HG02938 (cell line): ENCODE measurements at regions not wholly inside any gene's neighbourhood (a gene's known extent, or its start where the extent isn't known, plus 50 kb on each side); places are given as distances from the start of the nearest gene placed in this dataset.
"Not testable (repeated sequence)": the region's sequence is repeated elsewhere in the genome, so short reads cannot be mapped to it uniquely, and the experiment has no call there.

Experiments
- ATAC-seq: cut with Tn5 transposase; IDR thresholded peaks from one replicate; pipeline ENCODE4 v1.9.1; 2021; ENCODE audit warnings: mild to moderate bottlenecking, moderate library complexity; ENCODE audit not compliant: unreplicated experiment

GRCh38 chr3:187850258-187850921 is 105.1 kb upstream of the BCL6 start:
- ATAC-seq, result no peak

GRCh38 chr3:187852842-187853730 is 107.8 kb upstream of the BCL6 start:
- ATAC-seq, result no peak

GRCh38 chr3:187855131-187855530 is 109.9 kb upstream of the BCL6 start:
- no peak for ATAC-seq

GRCh38 chr3:187856555-187856954 is 111.3 kb upstream of the BCL6 start:
- no peak for ATAC-seq

GRCh38 chr3:187858041-187858440 is 112.8 kb upstream of the BCL6 start:
- no peak for ATAC-seq

GRCh38 chr3:187858711-187859110 is 113.4 kb upstream of the BCL6 start:
- no peak for ATAC-seq

GRCh38 chr3:187862701-187863277 is 117.5 kb upstream of the BCL6 start:
- not testable (repeated sequence) for ATAC-seq

GRCh38 chr3:187870360-187871203 is 125.3 kb upstream of the BCL6 start:
- peak; percentile 91 for ATAC-seq

GRCh38 chr3:187871204-187871591 is 125.9 kb upstream of the BCL6 start:
- no peak for ATAC-seq

GRCh38 chr3:187871848-187872247 is 126.6 kb upstream of the BCL6 start:
- ATAC-seq, result no peak

GRCh38 chr3:187873843-187874242 is 128.6 kb upstream of the BCL6 start:
- ATAC-seq, result no peak

- no peak for ATAC-seq
Measured at GRCh38 chr3:187875863-187876262, 130.6 kb upstream of the BCL6 start.

GRCh38 chr3:187878772-187879518 is 133.7 kb upstream of the BCL6 start:
- no peak for ATAC-seq

- no peak for ATAC-seq
Measured at GRCh38 chr3:187880441-187880840, 135.2 kb upstream of the BCL6 start.

GRCh38 chr3:187880851-187881250 is 135.6 kb upstream of the BCL6 start:
- ATAC-seq, result no peak

- ATAC-seq, result no peak
Measured at GRCh38 chr3:187888701-187889100, 143.4 kb upstream of the BCL6 start.

- ATAC-seq, result no peak
Measured at GRCh38 chr3:187889106-187889505, 143.8 kb upstream of the BCL6 start.

- no peak for ATAC-seq
Measured at GRCh38 chr3:187889601-187890404, 144.5 kb upstream of the BCL6 start.

GRCh38 chr3:187890405-187890752 is 145.1 kb upstream of the BCL6 start:
- ATAC-seq, result not testable (repeated sequence)

- ATAC-seq, result no peak
Measured at GRCh38 chr3:187896646-187897045, 151.4 kb upstream of the BCL6 start.
